DOHH2 (cell line): ENCODE measurements at regions not wholly inside any gene's neighbourhood (a gene's known extent, or its start where the extent isn't known, plus 50 kb on each side); places are given as distances from the start of the nearest gene placed in this dataset.

Experiments used
- H3F3A ChIP-seq: fragments of 200-600 bp; sonication (generic), shearing (Covaris generic); 2 replicates; pipeline ENCODE4 v1.6.0; 2016; ENCODE audit warnings: antibody characterized with exemption, mild to moderate bottlenecking; ENCODE audit not compliant: control insufficient read depth, insufficient read depth
- H3K27ac ChIP-seq: fragments of 200-600 bp; sonication (generic); 2 replicates; pipeline ENCODE4 v1.5.1; 2014; ENCODE audit warnings: low read depth, mild to moderate bottlenecking, low read length, moderate library complexity
- H3K27me3 ChIP-seq: fragments of 200-600 bp; sonication (generic); 2 replicates; pipeline ENCODE4 v1.6.1; 2014; ENCODE audit warnings: mild to moderate bottlenecking, low read length, mixed read lengths; ENCODE audit not compliant: control insufficient read depth
- H3K36me3 ChIP-seq: fragments of 200-600 bp; sonication (generic); 2 replicates; pipeline ENCODE4 v1.6.1; 2014; ENCODE audit warnings: mild to moderate bottlenecking, low read length, moderate library complexity, mixed read lengths; ENCODE audit not compliant: control insufficient read depth
- H3K4me1 ChIP-seq: fragments of 200-600 bp; sonication (generic); 2 replicates; pipeline ENCODE4 v1.6.1; 2014; ENCODE audit warnings: mild to moderate bottlenecking, low read length, mixed read lengths; ENCODE audit not compliant: control insufficient read depth
- H3K4me2 ChIP-seq: fragments of 200-600 bp; sonication (generic); 2 replicates; pipeline ENCODE4 v1.6.0; 2014; ENCODE audit warnings: mild to moderate bottlenecking, low read length, moderate library complexity
- H3K4me3 ChIP-seq: fragments of 200-600 bp; sonication (generic); 2 replicates; pipeline ENCODE4 v1.5.1; 2014; ENCODE audit warnings: mild to moderate bottlenecking, low read length, mixed read lengths
- H3K79me2 ChIP-seq: fragments of 200-600 bp; sonication (generic); 2 replicates; pipeline ENCODE4 v1.6.1; 2014; ENCODE audit warnings: mild to moderate bottlenecking, low read length, mixed read lengths; ENCODE audit not compliant: control insufficient read depth
- H3K9me2 ChIP-seq: fragments of 200-600 bp; sonication (generic); replicated peaks from 2 replicates; pipeline ENCODE4 v1.6.1; 2014; ENCODE audit warnings: mild to moderate bottlenecking, low read length, mixed read lengths; ENCODE audit not compliant: control insufficient read depth
- H3K9me3 ChIP-seq: fragments of 200-600 bp; sonication (generic); 2 replicates; pipeline ENCODE4 v1.6.1; 2014; ENCODE audit warnings: antibody characterized with exemption, low read length, mixed read lengths; ENCODE audit not compliant: control insufficient read depth, insufficient read depth
- H4K20me1 ChIP-seq: fragments of 200-600 bp; sonication (generic); 2 replicates; pipeline ENCODE4 v1.6.0; 2014; ENCODE audit warnings: low read depth, mild to moderate bottlenecking, antibody characterized with exemption, low read length, moderate library complexity; ENCODE audit not compliant: control insufficient read depth, insufficient read depth
- CTCF ChIP-seq: fragments of 200-600 bp; sonication (generic); IDR thresholded peaks from one replicate; pipeline ENCODE4 v1.5.1; 2014; ENCODE audit warnings: antibody characterized with exemption, mild to moderate bottlenecking, low read depth, low read length; ENCODE audit not compliant: poor library complexity, severe bottlenecking
- EZH2phosphoT487 ChIP-seq: fragments of 200-600 bp; sonication (generic); IDR thresholded peaks from 2 replicates; pipeline ENCODE4 v1.6.1; 2017; ENCODE audit warnings: borderline replicate concordance, mild to moderate bottlenecking, antibody characterized with exemption, low read length, moderate library complexity, mixed read lengths

GRCh38 chr6:119527231-119527578 is 177.6 kb upstream of the MAN1A1 start:
- Histone ChIP-seq H3F3A (no peaks in the 10 kb centered on the region), H3K9me2 (no peaks in the 10 kb centered on the region), H3K4me3 (no peak overlapping the region), H3K4me2 (no peak overlapping the region), H3K27me3 (no peaks in the 10 kb centered on the region), H4K20me1 (no peaks in the 10 kb centered on the region), H3K4me1 (peaks cover 17% of the 10 kb centered on the region), H3K79me2 (no peaks in the 10 kb centered on the region), H3K27ac (no peak overlapping the region), H3K9me3 (no peaks in the 10 kb centered on the region), H3K36me3 (no peaks in the 10 kb centered on the region)
- no peak for TF ChIP-seq EZH2phosphoT487
- TF ChIP-seq CTCF, result no peak

GRCh38 chr6:119526561-119527230 is 177.1 kb upstream of the MAN1A1 start:
- Histone ChIP-seq H3K27ac (no peak overlapping the region), H3K79me2 (no peaks in the 10 kb centered on the region), H3K36me3 (no peaks in the 10 kb centered on the region), H3K27me3 (no peaks in the 10 kb centered on the region), H3K9me2 (no peaks in the 10 kb centered on the region), H3K4me1 (peaks cover 19% of the 10 kb centered on the region), H3K9me3 (no peaks in the 10 kb centered on the region), H3F3A (no peaks in the 10 kb centered on the region), H3K4me2 (no peak overlapping the region), H4K20me1 (no peaks in the 10 kb centered on the region), H3K4me3 (no peak overlapping the region)
- TF ChIP-seq EZH2phosphoT487, result no peak
- no peak for TF ChIP-seq CTCF

- Histone ChIP-seq H3K79me2 (no peaks in the 10 kb centered on the region), H4K20me1 (no peaks in the 10 kb centered on the region), H3K4me3 (no peak overlapping the region), H3K27me3 (no peaks in the 10 kb centered on the region), H3K4me1 (peaks cover 25% of the 10 kb centered on the region), H3K36me3 (no peaks in the 10 kb centered on the region), H3K9me2 (no peaks in the 10 kb centered on the region), H3K4me2 (no peak overlapping the region), H3K9me3 (no peaks in the 10 kb centered on the region), H3F3A (no peaks in the 10 kb centered on the region), H3K27ac (peak overlapping the region; percentile 57)
- TF ChIP-seq EZH2phosphoT487, result no peak
These were observed 174.8 kb upstream of the MAN1A1 start for GRCh38 chr6:119524410-119524809.

GRCh38 chr6:119523556-119523955 is 174.0 kb upstream of the MAN1A1 start:
- TF ChIP-seq CTCF (no peak), EZH2phosphoT487 (no peak)
- Histone ChIP-seq H3K36me3 (no peaks in the 10 kb centered on the region), H3K4me2 (peak overlapping the region; percentile 28)

More at GRCh38 chr6:119523556-119523955, 174.0 kb upstream of the MAN1A1 start:
- Histone ChIP-seq H3K27me3 (no peaks in the 10 kb centered on the region), H3K9me2 (no peaks in the 10 kb centered on the region), H3F3A (no peaks in the 10 kb centered on the region), H3K4me3 (0 out of 2 replicates have a peak overlapping the region, but pooled peaks have one; percentile 9), H3K79me2 (no peaks in the 10 kb centered on the region), H3K27ac (peak overlapping the region; percentile 57), H4K20me1 (no peaks in the 10 kb centered on the region), H3K9me3 (no peaks in the 10 kb centered on the region), H3K4me1 (peaks cover 25% of the 10 kb centered on the region)
